ENCODE measurements at regions not wholly inside any gene's neighbourhood (a gene's known extent, or its start where the extent isn't known, plus 50 kb on each side); places are given as distances from the start of the nearest gene placed in this dataset.

GRCh38 chr6:56887086-56887485 is 67.8 kb upstream of the BEND6 start:
- TF ChIP-seq CTCF (IDR thresholded peaks at IDR 0.05 in 2 of 3, conservative IDR thresholded peaks at IDR 0.05 in 1 of 3; ENCODE audit: borderline replicate concordance in 1 of 3, insufficient read depth in 1 of 3, low read depth in 2 of 3, low read length in 2 of 3) = no peak
- TF ChIP-seq, protein P1, sequence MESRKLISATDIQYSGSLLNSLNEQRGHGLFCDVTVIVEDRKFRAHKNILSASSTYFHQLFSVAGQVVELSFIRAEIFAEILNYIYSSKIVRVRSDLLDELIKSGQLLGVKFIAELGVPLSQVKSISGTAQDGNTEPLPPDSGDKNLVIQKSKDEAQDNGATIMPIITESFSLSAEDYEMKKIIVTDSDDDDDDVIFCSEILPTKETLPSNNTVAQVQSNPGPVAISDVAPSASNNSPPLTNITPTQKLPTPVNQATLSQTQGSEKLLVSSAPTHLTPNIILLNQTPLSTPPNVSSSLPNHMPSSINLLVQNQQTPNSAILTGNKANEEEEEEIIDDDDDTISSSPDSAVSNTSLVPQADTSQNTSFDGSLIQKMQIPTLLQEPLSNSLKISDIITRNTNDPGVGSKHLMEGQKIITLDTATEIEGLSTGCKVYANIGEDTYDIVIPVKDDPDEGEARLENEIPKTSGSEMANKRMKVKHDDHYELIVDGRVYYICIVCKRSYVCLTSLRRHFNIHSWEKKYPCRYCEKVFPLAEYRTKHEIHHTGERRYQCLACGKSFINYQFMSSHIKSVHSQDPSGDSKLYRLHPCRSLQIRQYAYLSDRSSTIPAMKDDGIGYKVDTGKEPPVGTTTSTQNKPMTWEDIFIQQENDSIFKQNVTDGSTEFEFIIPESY (IDR thresholded peaks at IDR 0.05; ENCODE audit: extremely low read depth, insufficient replicate concordance, low read length) = no peak
- TF ChIP-seq POLR2A (IDR thresholded peaks at IDR 0.05; ENCODE audit: borderline replicate concordance, extremely low read depth, insufficient read depth, insufficient read length) = no peak
- TF ChIP-seq ZNF274 (IDR thresholded peaks at IDR 0.05; ENCODE audit: low read depth, low read length) = no peak
- TF ChIP-seq TCF7L2 (IDR thresholded peaks at IDR 0.05; ENCODE audit: borderline replicate concordance, extremely low read depth, insufficient read depth, insufficient read length) = no peak
- no peak for TF ChIP-seq JUND (IDR thresholded peaks at IDR 0.05)
- no peak for TF ChIP-seq EZH2 (IDR thresholded peaks at IDR 0.05)
- no peak for TF ChIP-seq EGR1 (IDR thresholded peaks at IDR 0.05; ENCODE audit: low read depth)
- TF ChIP-seq POLR2AphosphoS5 (IDR thresholded peaks at IDR 0.05; ENCODE audit: low read depth, low read length) = no peak
- no peak for TF ChIP-seq CBX3 (IDR thresholded peaks at IDR 0.05; ENCODE audit: low read depth)
- TF ChIP-seq, protein P2, sequence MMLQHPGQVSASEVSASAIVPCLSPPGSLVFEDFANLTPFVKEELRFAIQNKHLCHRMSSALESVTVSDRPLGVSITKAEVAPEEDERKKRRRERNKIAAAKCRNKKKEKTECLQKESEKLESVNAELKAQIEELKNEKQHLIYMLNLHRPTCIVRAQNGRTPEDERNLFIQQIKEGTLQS (IDR thresholded peaks at IDR 0.05) = no peak
